ENCODE measurements at regions not wholly inside any gene's neighbourhood (a gene's known extent, or its start where the extent isn't known, plus 50 kb on each side); places are given as distances from the start of the nearest gene placed in this dataset.
"Not testable (repeated sequence)": the region's sequence is repeated elsewhere in the genome, so short reads cannot be mapped to it uniquely, and the experiment has no call there.

DNA sequence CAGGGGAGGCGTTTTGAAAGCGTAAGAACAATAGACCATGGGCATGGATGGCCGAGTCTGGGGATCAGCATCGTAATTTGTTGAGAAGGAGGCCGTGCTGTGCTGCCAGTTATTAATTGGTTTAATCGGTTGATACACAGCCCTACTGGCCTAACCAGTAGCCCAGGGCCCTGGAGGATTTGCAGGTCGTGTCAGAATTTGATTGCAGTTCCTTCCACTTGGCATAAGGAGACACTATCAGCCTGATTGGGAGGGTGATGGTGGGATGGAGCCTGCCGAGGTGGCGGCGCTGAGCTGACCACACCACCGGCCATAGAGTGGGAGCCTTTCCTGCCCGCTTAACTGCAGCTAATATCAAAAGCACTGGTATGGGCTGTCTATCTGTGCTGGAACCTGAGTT, 133.4 kb downstream of the POTEH start:
- CTCF ChIA-PET; H3K4me1 ChIP-seq (ENCODE audit: insufficient read depth, low read length); ATAC-seq; H3K9me2 ChIP-seq (replicated peaks; ENCODE audit: low read length); H3K4me3 ChIP-seq (ENCODE audit: low read length); DNase-seq; H3K27me3 ChIP-seq (ENCODE audit: low read length); H4K20me1 ChIP-seq (ENCODE audit: low read length); H3K36me3 ChIP-seq (ENCODE audit: low read depth, low read length); H3K4me2 ChIP-seq (ENCODE audit: low read length); H3K27ac ChIP-seq (ENCODE audit: low read length); H3K79me2 ChIP-seq (ENCODE audit: low read length); intact Hi-C loops (cut with micrococcal nuclease); POLR2A ChIA-PET (ENCODE audit: unreplicated experiment); H3F3A ChIP-seq (ENCODE audit: low read length, unreplicated experiment); H3K9ac ChIP-seq (ENCODE audit: low read length); BruUV-seq (replicated peaks); H3K9me3 ChIP-seq (ENCODE audit: low read length); H2AFZ ChIP-seq (ENCODE audit: low read length): not testable (repeated sequence)

DNA sequence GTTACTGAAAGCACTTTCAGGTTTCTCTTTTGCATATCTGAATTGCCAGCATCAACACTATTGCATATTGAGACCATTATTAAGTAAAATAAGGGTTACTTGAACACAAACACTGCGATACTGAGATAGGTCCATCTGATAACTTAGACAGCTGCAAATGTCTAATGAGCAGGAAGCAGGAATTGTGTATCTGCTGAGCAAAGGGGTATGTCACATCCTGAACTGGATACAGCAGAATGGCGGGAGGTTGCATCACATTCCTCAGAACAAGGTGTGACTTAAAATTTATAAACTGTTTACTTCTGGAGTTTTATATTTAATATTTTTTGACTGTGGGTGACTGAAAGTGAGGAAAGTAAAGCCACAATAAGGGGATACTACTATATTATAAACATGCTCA, 142.4 kb downstream of the POTEH start:
- ATAC-seq; H3K36me3 ChIP-seq (ENCODE audit: low read depth, low read length); H3K4me3 ChIP-seq (ENCODE audit: low read length); BruUV-seq (replicated peaks); H3K27me3 ChIP-seq (ENCODE audit: low read length); CTCF ChIA-PET; H3K79me2 ChIP-seq (ENCODE audit: low read length); H3K9me3 ChIP-seq (ENCODE audit: low read length); intact Hi-C loops (cut with micrococcal nuclease); H3K4me2 ChIP-seq (ENCODE audit: low read length); POLR2A ChIA-PET (ENCODE audit: unreplicated experiment); H3K27ac ChIP-seq (ENCODE audit: low read length); H2AFZ ChIP-seq (ENCODE audit: low read length); H4K20me1 ChIP-seq (ENCODE audit: low read length); H3F3A ChIP-seq (ENCODE audit: low read length, unreplicated experiment); H3K9me2 ChIP-seq (replicated peaks; ENCODE audit: low read length); H3K9ac ChIP-seq (ENCODE audit: low read length); H3K4me1 ChIP-seq (ENCODE audit: insufficient read depth, low read length): not testable (repeated sequence)
- DNase-seq, result peak; percentile 1

DNA sequence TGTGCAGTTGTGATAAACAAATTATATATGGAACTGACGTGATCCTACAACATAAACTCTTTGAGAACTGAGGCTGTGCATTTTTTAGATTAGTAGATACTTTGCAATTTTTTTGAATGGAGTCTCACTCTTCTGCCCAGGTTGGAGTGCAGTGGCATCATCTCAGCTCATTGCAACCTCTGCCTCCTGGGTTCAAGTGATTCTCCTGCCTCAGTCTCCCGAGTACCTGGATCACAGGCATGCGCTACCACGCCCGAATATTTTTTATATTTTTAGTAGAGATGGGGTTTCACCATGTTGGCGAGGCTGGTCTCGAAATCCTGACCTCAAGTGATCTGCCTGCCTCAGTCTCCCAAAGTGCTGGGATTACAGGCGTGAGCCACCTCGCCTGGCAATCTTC, 145.9 kb downstream of the POTEH start:
- H3K27me3 ChIP-seq (ENCODE audit: low read length); CTCF ChIA-PET; H3K4me1 ChIP-seq (ENCODE audit: insufficient read depth, low read length); H3K4me3 ChIP-seq (ENCODE audit: low read length); H2AFZ ChIP-seq (ENCODE audit: low read length); H3K9ac ChIP-seq (ENCODE audit: low read length); BruUV-seq (replicated peaks); H3K9me2 ChIP-seq (replicated peaks; ENCODE audit: low read length); ATAC-seq; DNase-seq; POLR2A ChIA-PET (ENCODE audit: unreplicated experiment); H3F3A ChIP-seq (ENCODE audit: low read length, unreplicated experiment); H3K36me3 ChIP-seq (ENCODE audit: low read depth, low read length); H3K4me2 ChIP-seq (ENCODE audit: low read length); H4K20me1 ChIP-seq (ENCODE audit: low read length); H3K9me3 ChIP-seq (ENCODE audit: low read length); H3K79me2 ChIP-seq (ENCODE audit: low read length); intact Hi-C loops (cut with micrococcal nuclease); H3K27ac ChIP-seq (ENCODE audit: low read length): not testable (repeated sequence)

DNA sequence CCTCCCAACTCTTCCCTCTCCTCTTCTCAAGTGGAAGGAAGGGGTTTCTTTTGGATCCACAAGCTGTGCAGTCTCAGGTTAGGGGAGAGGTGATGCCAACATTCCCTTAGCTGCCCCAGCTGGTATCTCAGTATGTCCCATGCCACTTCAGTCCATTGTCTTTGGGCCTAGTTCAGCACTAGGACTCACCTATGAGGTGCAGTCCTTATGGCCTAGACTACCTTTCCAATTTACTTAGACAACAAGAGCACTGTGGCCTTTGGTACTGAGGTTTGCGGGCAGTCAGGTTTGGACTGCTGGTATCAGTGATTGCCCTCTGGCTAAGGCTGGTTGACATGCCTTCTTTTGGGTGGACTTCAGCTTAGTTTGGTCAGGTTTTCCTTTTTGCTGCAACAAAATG, 159.9 kb downstream of the POTEH start:
- H3F3A ChIP-seq (ENCODE audit: low read length, unreplicated experiment); DNase-seq; H3K4me1 ChIP-seq (ENCODE audit: insufficient read depth, low read length); CTCF ChIA-PET; H3K9ac ChIP-seq (ENCODE audit: low read length); H3K4me3 ChIP-seq (ENCODE audit: low read length); ATAC-seq; H3K79me2 ChIP-seq (ENCODE audit: low read length); H2AFZ ChIP-seq (ENCODE audit: low read length); POLR2A ChIA-PET (ENCODE audit: unreplicated experiment); H4K20me1 ChIP-seq (ENCODE audit: low read length); BruUV-seq (replicated peaks); H3K9me3 ChIP-seq (ENCODE audit: low read length); H3K36me3 ChIP-seq (ENCODE audit: low read depth, low read length); H3K9me2 ChIP-seq (replicated peaks; ENCODE audit: low read length); H3K27me3 ChIP-seq (ENCODE audit: low read length); H3K27ac ChIP-seq (ENCODE audit: low read length); H3K4me2 ChIP-seq (ENCODE audit: low read length); intact Hi-C loops (cut with micrococcal nuclease): not testable (repeated sequence)

DNA sequence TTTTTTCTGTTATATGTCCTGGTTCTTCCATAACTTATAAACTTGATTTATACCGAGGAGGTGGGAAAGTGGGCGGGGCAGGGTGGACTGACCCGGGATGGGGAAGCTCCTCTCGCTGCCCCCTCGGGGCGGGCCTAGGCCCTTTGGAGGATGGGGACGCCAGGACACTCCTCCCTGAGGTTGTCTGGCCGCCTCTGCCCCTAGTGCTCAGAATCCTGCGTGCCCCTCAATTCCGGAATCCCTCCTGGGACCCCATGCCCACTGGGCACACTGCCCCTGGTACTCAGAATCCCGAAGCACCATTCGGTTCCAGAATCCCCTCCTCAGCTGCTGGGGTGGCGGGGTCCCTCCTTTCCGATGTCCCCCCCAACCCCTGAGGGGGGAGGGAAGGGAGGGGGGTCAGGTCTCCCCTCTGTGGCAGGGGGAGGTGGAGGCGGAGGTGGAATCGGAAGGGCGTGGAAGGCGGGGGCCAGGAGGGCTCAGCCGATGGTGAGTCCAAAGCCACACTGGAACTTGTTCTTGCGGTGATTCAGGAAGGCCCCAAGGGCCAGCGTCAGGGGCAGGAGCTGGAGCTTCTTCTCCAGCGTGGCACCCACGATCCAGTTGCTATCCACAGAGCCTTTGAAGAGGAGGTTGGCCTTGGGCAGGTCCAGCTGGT, 164.0 kb downstream of the POTEH start:
- CTCF ChIA-PET; H3K9me3 ChIP-seq (ENCODE audit: low read length); DNase-seq; H3K27ac ChIP-seq (ENCODE audit: low read length); H4K20me1 ChIP-seq (ENCODE audit: low read length); H3K4me2 ChIP-seq (ENCODE audit: low read length); BruUV-seq (replicated peaks); H3K4me3 ChIP-seq (ENCODE audit: low read length); H3K9me2 ChIP-seq (replicated peaks; ENCODE audit: low read length); H2AFZ ChIP-seq (ENCODE audit: low read length); H3F3A ChIP-seq (ENCODE audit: low read length, unreplicated experiment); intact Hi-C loops (cut with micrococcal nuclease); ATAC-seq; H3K4me1 ChIP-seq (ENCODE audit: insufficient read depth, low read length); H3K36me3 ChIP-seq (ENCODE audit: low read depth, low read length); H3K79me2 ChIP-seq (ENCODE audit: low read length); POLR2A ChIA-PET (ENCODE audit: unreplicated experiment); H3K27me3 ChIP-seq (ENCODE audit: low read length); H3K9ac ChIP-seq (ENCODE audit: low read length): not testable (repeated sequence)

GRCh38 chr22:15854421-15854820, 164.6 kb downstream of the POTEH start:
- H3K9me2 ChIP-seq (replicated peaks; ENCODE audit: low read length); H3K27me3 ChIP-seq (ENCODE audit: low read length); H3K4me1 ChIP-seq (ENCODE audit: insufficient read depth, low read length); intact Hi-C loops (cut with micrococcal nuclease); H3K9me3 ChIP-seq (ENCODE audit: low read length); H3F3A ChIP-seq (ENCODE audit: low read length, unreplicated experiment); H4K20me1 ChIP-seq (ENCODE audit: low read length); H3K9ac ChIP-seq (ENCODE audit: low read length); H3K4me3 ChIP-seq (ENCODE audit: low read length); CTCF ChIA-PET; ATAC-seq; POLR2A ChIA-PET (ENCODE audit: unreplicated experiment); BruUV-seq (replicated peaks); H3K27ac ChIP-seq (ENCODE audit: low read length); H3K4me2 ChIP-seq (ENCODE audit: low read length); H2AFZ ChIP-seq (ENCODE audit: low read length); H3K36me3 ChIP-seq (ENCODE audit: low read depth, low read length); H3K79me2 ChIP-seq (ENCODE audit: low read length): not testable (repeated sequence)
- peak; percentile 1 for DNase-seq

GRCh38 chr22:15854978-15855377, 165.2 kb downstream of the POTEH start:
- H3K9me3 ChIP-seq (ENCODE audit: low read length); H3K4me3 ChIP-seq (ENCODE audit: low read length); H3K27me3 ChIP-seq (ENCODE audit: low read length); H3K4me1 ChIP-seq (ENCODE audit: insufficient read depth, low read length); H3K79me2 ChIP-seq (ENCODE audit: low read length); CTCF ChIA-PET; DNase-seq; ATAC-seq; H3K4me2 ChIP-seq (ENCODE audit: low read length); H3K9ac ChIP-seq (ENCODE audit: low read length); BruUV-seq (replicated peaks); H2AFZ ChIP-seq (ENCODE audit: low read length); H4K20me1 ChIP-seq (ENCODE audit: low read length); H3F3A ChIP-seq (ENCODE audit: low read length, unreplicated experiment); H3K9me2 ChIP-seq (replicated peaks; ENCODE audit: low read length); H3K27ac ChIP-seq (ENCODE audit: low read length); H3K36me3 ChIP-seq (ENCODE audit: low read depth, low read length); intact Hi-C loops (cut with micrococcal nuclease); POLR2A ChIA-PET (ENCODE audit: unreplicated experiment): not testable (repeated sequence)

Measured in PC-3 (cell line).